ENCODE measurements at regions not wholly inside any gene's neighbourhood (a gene's known extent, or its start where the extent isn't known, plus 50 kb on each side); places are given as distances from the start of the nearest gene placed in this dataset.

DNA sequence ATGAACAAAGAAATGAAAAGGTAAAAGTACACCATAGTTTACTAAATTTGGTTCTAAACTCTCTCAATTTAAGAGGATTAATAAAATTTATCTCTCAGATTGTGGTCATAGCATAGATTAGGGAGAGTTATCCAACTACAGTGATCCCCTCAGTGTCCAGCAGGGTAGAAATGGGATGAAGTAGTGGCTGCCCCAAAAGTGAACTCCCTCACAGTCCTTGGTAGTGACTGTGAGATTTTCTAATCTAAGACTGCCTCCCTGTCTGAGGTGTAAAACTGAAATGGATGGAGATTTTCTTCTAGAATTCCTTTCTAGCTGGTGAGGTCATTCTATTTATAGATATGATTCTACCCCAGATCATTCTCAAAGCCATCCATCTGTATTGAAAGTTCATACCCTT lies 455.5 kb downstream of the ACTL7B start:
- no peak overlapping the region for H3K4me3 Mint-ChIP-seq

DNA sequence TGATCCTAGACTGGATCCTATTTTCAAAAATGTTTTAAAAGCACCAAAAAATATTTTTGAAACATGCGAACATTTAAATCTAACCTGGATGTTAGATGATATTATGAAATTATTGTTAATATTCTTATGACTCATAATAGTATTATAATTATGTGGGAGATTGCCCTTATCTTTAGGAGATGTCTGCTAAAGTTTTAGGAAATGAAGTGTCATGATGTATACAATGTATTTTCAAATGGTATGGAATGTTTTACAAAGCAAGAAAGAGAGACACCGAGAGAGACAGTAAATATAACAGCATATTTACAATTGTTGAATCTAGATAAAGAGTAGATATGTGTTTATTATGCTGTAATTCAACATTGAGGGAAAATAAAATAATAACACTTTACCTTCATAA lies 455.9 kb downstream of the ACTL7B start:
- no peak for DNase-seq (ENCODE audit: low read depth, low spot score)
- Mint-ChIP-seq H3K27me3 (ENCODE audit: low read depth) (no peaks in the 10 kb centered on the region), H3K9me3 (no peaks in the 10 kb centered on the region), H3K4me1 (no peaks in the 10 kb centered on the region), H3K4me3 (no peak overlapping the region), H3K36me3 (ENCODE audit: low read depth) (no peaks in the 10 kb centered on the region), H3K27ac (ENCODE audit: unreplicated experiment) (no peak overlapping the region)
- TF ChIP-seq, protein P1, sequence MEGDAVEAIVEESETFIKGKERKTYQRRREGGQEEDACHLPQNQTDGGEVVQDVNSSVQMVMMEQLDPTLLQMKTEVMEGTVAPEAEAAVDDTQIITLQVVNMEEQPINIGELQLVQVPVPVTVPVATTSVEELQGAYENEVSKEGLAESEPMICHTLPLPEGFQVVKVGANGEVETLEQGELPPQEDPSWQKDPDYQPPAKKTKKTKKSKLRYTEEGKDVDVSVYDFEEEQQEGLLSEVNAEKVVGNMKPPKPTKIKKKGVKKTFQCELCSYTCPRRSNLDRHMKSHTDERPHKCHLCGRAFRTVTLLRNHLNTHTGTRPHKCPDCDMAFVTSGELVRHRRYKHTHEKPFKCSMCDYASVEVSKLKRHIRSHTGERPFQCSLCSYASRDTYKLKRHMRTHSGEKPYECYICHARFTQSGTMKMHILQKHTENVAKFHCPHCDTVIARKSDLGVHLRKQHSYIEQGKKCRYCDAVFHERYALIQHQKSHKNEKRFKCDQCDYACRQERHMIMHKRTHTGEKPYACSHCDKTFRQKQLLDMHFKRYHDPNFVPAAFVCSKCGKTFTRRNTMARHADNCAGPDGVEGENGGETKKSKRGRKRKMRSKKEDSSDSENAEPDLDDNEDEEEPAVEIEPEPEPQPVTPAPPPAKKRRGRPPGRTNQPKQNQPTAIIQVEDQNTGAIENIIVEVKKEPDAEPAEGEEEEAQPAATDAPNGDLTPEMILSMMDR (conservative IDR thresholded peaks at IDR 0.05), result no peak

More for the DNA sequence above, 455.5 kb downstream of the ACTL7B start:
- DNase-seq (ENCODE audit: low read depth, low spot score), result no peak
- no peaks in the 10 kb centered on the region for H3K4me1 Mint-ChIP-seq
- no peak overlapping the region for H3K27ac Mint-ChIP-seq (ENCODE audit: unreplicated experiment)
- H3K27me3 Mint-ChIP-seq (ENCODE audit: low read depth), result no peaks in the 10 kb centered on the region
- no peaks in the 10 kb centered on the region for H3K36me3 Mint-ChIP-seq (ENCODE audit: low read depth)
- H3K9me3 Mint-ChIP-seq, result no peaks in the 10 kb centered on the region
- TF ChIP-seq, protein P1 (conservative IDR thresholded peaks at IDR 0.05), result no peak

DNA sequence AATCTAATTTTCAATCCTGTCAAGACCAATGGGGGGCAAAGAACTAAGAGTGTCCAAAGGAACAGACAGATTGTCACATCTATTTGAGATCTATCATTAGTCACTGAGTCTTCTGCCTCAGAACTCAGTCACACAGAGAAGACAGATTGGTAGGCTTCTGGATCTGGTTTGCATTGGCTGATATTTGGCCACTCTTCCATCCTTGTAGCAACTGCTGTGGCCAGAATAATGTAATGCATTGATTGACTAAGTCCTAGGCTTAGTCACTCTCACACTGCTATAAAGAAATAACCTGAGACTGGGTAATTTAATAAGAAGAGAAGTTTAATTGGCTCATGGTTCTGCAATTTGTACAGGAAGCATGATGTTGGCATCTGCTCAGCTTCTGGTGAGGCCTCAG lies 458.5 kb downstream of the ACTL7B start:
- Mint-ChIP-seq H3K36me3 (ENCODE audit: low read depth) (no peaks in the 10 kb centered on the region), H3K9me3 (peaks cover 3% of the 10 kb centered on the region), H3K4me3 (no peak overlapping the region), H3K27me3 (ENCODE audit: low read depth) (no peaks in the 10 kb centered on the region), H3K4me1 (no peaks in the 10 kb centered on the region), H3K27ac (ENCODE audit: unreplicated experiment) (no peak overlapping the region)
- no peak for DNase-seq (ENCODE audit: low read depth, low spot score)
- TF ChIP-seq, protein P1 (conservative IDR thresholded peaks at IDR 0.05), result no peak

DNA sequence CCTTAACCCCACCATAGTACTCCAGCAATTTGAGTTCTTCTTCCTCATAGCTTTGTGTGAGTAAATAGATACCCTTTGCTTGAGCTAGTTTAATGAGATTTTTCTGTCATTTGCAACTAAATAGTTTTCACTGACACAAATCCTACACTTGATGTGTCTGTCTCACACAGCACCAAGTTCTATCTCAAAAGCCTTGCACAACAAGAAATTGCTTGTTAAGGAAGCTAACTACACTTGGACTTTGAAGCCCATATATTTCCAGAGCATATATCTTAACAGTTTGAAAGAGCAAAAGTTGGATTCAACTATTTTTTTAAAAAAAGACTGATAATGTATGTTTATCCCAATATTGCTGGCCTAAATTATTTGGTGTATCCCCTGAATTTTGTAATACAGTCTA lies 459.2 kb downstream of the ACTL7B start:
- Mint-ChIP-seq H3K36me3 (ENCODE audit: low read depth) (no peaks in the 10 kb centered on the region), H3K4me3 (no peak overlapping the region), H3K9me3 (peaks cover 3% of the 10 kb centered on the region), H3K4me1 (no peaks in the 10 kb centered on the region), H3K27me3 (ENCODE audit: low read depth) (no peaks in the 10 kb centered on the region), H3K27ac (ENCODE audit: unreplicated experiment) (no peak overlapping the region)
- no peak for DNase-seq (ENCODE audit: low read depth, low spot score)
- TF ChIP-seq, protein P1 (conservative IDR thresholded peaks at IDR 0.05), result no peak

DNA sequence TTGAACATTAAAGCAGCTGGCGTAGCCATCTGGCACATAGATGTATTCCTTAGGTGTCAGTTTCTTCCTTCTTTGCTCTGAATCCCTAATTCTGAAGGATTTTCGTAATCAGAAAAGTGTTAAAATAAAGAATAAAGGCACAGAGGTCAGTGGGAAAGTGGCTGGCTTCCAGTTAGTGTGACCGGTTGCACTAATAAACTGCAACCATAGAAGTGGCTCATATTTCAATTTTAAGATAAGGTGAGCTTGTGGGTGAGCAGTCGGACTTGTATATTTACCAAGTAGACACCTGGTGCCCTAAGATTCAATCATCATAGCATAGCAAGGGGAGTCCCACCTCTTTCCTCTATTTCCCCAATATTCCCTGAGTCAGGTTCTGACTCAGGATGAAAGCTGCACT lies 459.6 kb downstream of the ACTL7B start:
- H3K27ac Mint-ChIP-seq (ENCODE audit: unreplicated experiment), result no peak overlapping the region
- no peak overlapping the region for H3K4me3 Mint-ChIP-seq
- no peak for DNase-seq (ENCODE audit: low read depth, low spot score)
- H3K4me1 Mint-ChIP-seq, result no peaks in the 10 kb centered on the region
- no peaks in the 10 kb centered on the region for H3K36me3 Mint-ChIP-seq (ENCODE audit: low read depth)
- peaks cover 3% of the 10 kb centered on the region for H3K9me3 Mint-ChIP-seq
- TF ChIP-seq, protein P1 (conservative IDR thresholded peaks at IDR 0.05), result no peak
- no peaks in the 10 kb centered on the region for H3K27me3 Mint-ChIP-seq (ENCODE audit: low read depth)

GRCh38 chr9:108395421-108395820 lies 460.4 kb downstream of the ACTL7B start:
- Mint-ChIP-seq H3K36me3 (ENCODE audit: low read depth) (no peaks in the 10 kb centered on the region), H3K27me3 (ENCODE audit: low read depth) (no peaks in the 10 kb centered on the region), H3K4me3 (no peak overlapping the region), H3K27ac (ENCODE audit: unreplicated experiment) (no peak overlapping the region), H3K4me1 (no peaks in the 10 kb centered on the region), H3K9me3 (peaks cover 3% of the 10 kb centered on the region)
- TF ChIP-seq, protein P1 (conservative IDR thresholded peaks at IDR 0.05), result no peak
- DNase-seq (ENCODE audit: low read depth, low spot score), result no peak

Measured in neural crest cell (in vitro differentiated cells).